ENCODE measurements at regions not wholly inside any gene's neighbourhood (a gene's known extent, or its start where the extent isn't known, plus 50 kb on each side); places are given as distances from the start of the nearest gene placed in this dataset.
A peak's percentile ranks its signal among the peaks of the same experiment; 100 is the strongest.

DNA sequence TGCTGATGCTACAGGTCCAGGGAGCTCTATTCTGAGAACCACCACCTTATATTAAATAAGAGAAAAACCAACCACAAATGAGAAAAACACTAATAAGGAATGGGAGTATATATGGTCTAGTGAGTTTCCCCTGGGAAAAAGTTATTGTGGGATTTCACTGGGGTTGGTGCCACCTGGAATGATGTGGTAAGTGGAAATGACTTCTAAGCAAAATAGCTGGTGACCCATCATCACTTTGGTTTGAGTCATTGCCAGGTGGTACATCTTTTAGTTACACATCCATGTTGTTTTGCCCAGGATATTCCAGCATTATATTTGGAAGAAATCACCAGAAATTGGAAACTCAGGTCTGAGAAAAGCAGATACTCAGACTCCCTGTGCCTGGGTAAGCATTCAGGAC lies 437.3 kb downstream of the DTWD2 start:
- ChIA-PET POLR2A (interaction anchor here (0.6 kb wide), 1 partner anchor 21 kb away, joined by 3 read pairs; no protein-coding TSS in a partner anchor), CTCF (interaction anchor here (0.8 kb wide), 1 partner anchor 241 kb away, joined by 3 read pairs; no protein-coding TSS in a partner anchor)
- H3K36me3 Mint-ChIP-seq (ENCODE audit: insufficient read depth, unreplicated experiment), result no peaks in the 10 kb centered on the region
- peaks cover 16% of the 10 kb centered on the region for H3K4me1 Mint-ChIP-seq (ENCODE audit: insufficient read depth, unreplicated experiment)
- no TSS peak for BruUV-seq (replicated peaks)
- H3K27me3 Mint-ChIP-seq (ENCODE audit: insufficient read depth, unreplicated experiment), result no peaks in the 10 kb centered on the region
- DNase-seq (ENCODE audit: unreplicated experiment), result peak; percentile 16
- no peak overlapping the region for H3K4me3 Mint-ChIP-seq (ENCODE audit: unreplicated experiment)
- intact Hi-C loops (cut with micrococcal nuclease), result no loop called here
- TF ChIP-seq, protein P1, sequence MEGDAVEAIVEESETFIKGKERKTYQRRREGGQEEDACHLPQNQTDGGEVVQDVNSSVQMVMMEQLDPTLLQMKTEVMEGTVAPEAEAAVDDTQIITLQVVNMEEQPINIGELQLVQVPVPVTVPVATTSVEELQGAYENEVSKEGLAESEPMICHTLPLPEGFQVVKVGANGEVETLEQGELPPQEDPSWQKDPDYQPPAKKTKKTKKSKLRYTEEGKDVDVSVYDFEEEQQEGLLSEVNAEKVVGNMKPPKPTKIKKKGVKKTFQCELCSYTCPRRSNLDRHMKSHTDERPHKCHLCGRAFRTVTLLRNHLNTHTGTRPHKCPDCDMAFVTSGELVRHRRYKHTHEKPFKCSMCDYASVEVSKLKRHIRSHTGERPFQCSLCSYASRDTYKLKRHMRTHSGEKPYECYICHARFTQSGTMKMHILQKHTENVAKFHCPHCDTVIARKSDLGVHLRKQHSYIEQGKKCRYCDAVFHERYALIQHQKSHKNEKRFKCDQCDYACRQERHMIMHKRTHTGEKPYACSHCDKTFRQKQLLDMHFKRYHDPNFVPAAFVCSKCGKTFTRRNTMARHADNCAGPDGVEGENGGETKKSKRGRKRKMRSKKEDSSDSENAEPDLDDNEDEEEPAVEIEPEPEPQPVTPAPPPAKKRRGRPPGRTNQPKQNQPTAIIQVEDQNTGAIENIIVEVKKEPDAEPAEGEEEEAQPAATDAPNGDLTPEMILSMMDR (IDR thresholded peaks at IDR 0.05; ENCODE audit: unreplicated experiment), result no peak
- no peaks in the 10 kb centered on the region for H3K9me3 Mint-ChIP-seq (ENCODE audit: unreplicated experiment)
- no peak overlapping the region for H3K27ac Mint-ChIP-seq (ENCODE audit: low read depth, unreplicated experiment)

DNA sequence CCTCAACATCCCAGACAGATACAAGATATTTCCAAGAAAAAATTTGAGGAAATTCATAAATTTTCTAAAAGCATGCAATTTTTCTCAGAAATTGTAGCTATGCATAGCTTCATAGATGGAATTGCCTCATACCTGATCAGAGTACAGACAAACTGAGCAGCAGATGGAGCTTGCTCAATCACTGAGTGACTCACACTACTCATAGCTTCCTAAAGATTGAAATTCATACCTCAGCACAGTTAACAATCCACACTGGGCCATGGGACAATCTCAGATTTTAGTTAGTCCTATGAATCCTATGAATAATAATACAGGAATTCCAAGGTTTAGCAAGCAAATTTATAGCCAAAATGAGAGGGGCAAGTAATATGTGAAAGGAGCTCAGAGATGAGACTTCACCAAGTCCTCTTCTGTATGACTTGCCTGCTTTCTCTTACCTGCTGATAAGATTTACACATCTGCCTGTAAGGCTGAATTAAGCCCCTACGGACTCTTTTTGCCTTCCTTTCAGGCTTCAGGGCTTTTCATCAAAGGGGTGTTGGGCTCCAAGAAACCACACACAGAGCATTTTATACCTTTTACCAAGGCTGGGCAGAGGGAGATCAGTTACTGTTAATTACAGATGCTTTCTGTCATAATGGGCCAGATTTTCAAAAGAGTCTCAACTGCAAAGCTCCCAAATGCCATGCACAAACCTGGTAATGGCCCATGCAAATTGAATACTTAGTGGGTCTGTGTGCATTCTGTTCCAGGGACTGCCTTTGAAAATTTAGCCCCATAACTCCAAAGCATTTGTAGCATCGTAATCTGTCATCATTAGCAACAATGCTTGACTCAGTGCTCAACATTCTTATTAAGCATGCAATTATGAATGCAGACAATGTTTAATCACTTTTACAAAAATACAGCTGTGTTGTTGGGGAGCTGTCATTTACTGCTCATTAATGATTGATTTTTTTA lies 439.3 kb downstream of the DTWD2 start:
- no TSS peak for BruUV-seq (replicated peaks)
- peak; percentile 85 for DNase-seq (ENCODE audit: unreplicated experiment)
- Mint-ChIP-seq H3K9me3 (ENCODE audit: unreplicated experiment) (no peaks in the 10 kb centered on the region), H3K36me3 (ENCODE audit: insufficient read depth, unreplicated experiment) (no peaks in the 10 kb centered on the region), H3K27me3 (ENCODE audit: insufficient read depth, unreplicated experiment) (no peaks in the 10 kb centered on the region), H3K4me1 (ENCODE audit: insufficient read depth, unreplicated experiment) (peaks cover 16% of the 10 kb centered on the region), H3K4me3 (ENCODE audit: unreplicated experiment) (no peak overlapping the region), H3K27ac (ENCODE audit: low read depth, unreplicated experiment) (peak overlapping the region; percentile 14)
- CTCF ChIA-PET, result interaction anchor here (0.5 to 1.6 kb wide), 2 partner anchors 11 to 16 kb away, joined by 3 to 5 read pairs; no protein-coding TSS in a partner anchor
- POLR2A ChIA-PET, result interaction anchor here (1.2 kb wide), 1 partner anchor 12 kb away, joined by 5 read pairs; no protein-coding TSS in a partner anchor
- TF ChIP-seq, protein P1 (IDR thresholded peaks at IDR 0.05; ENCODE audit: unreplicated experiment), result no peak
- intact Hi-C loops (cut with micrococcal nuclease), result no loop called here

DNA sequence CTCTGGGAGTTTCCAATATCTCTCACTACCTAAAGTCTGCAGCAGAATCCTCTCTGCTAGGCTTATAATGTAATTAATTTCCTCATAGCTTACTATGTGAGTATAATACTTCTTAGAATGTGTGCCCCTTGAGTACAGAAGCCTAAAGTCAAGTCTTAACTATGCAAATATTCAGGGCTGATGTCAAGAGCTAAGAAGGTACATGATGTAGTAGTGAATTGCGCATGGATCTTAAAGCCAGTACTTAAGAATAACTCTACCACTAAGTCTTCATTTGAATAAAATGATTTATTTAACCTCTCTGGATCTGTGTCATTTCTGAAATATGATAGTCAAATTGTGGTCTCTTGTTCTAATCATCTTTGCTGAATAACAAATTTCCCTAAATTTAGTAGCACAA lies 442.9 kb downstream of the DTWD2 start:
- DNase-seq (ENCODE audit: unreplicated experiment), result no peak
- Mint-ChIP-seq H3K27ac (ENCODE audit: low read depth, unreplicated experiment) (no peak overlapping the region), H3K4me3 (ENCODE audit: unreplicated experiment) (no peak overlapping the region), H3K36me3 (ENCODE audit: insufficient read depth, unreplicated experiment) (no peaks in the 10 kb centered on the region), H3K4me1 (ENCODE audit: insufficient read depth, unreplicated experiment) (peaks cover 10% of the 10 kb centered on the region), H3K9me3 (ENCODE audit: unreplicated experiment) (no peaks in the 10 kb centered on the region), H3K27me3 (ENCODE audit: insufficient read depth, unreplicated experiment) (no peaks in the 10 kb centered on the region)
- TF ChIP-seq, protein P1 (IDR thresholded peaks at IDR 0.05; ENCODE audit: unreplicated experiment), result no peak
- ChIA-PET POLR2A (interaction anchor here (0.6 kb wide), 1 partner anchor 10 kb away, joined by 3 read pairs; no protein-coding TSS in a partner anchor), CTCF (no interaction called here)
- intact Hi-C loops (cut with micrococcal nuclease), result no loop called here
- no TSS peak for BruUV-seq (replicated peaks)

DNA sequence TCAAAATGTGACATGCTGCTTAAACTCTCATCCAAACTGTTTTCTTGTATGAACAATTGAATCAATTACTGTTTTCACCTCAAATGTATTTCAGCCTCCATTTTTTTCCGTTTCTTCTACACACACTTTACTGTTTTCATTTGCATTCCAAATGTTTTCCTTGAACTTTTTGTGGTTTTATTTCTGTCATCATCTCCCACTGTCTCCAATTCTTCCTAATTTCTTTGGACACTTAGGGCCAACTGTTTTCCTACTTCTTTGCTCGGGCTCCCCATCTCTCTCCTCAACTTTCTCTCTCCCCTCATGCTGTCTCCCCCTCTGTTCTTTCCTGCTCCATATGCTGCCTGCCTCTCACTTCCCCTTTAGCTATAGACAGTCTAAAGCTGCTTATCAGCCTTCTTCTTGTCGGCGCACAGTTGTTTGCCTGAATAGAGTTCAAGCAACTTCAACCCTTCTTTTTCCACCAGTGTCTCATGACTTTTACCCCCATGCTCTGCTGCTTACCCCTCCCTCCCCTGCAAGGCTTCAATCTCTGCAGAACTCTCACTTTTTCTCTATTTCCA lies 443.4 kb downstream of the DTWD2 start:
- Mint-ChIP-seq H3K4me1 (ENCODE audit: insufficient read depth, unreplicated experiment) (peaks cover 10% of the 10 kb centered on the region), H3K27me3 (ENCODE audit: insufficient read depth, unreplicated experiment) (no peaks in the 10 kb centered on the region), H3K36me3 (ENCODE audit: insufficient read depth, unreplicated experiment) (no peaks in the 10 kb centered on the region), H3K9me3 (ENCODE audit: unreplicated experiment) (no peaks in the 10 kb centered on the region), H3K4me3 (ENCODE audit: unreplicated experiment) (no peak overlapping the region), H3K27ac (ENCODE audit: low read depth, unreplicated experiment) (no peak overlapping the region)
- ChIA-PET POLR2A (interaction anchor here (0.6 kb wide), 1 partner anchor 11 kb away, joined by 3 read pairs; no protein-coding TSS in a partner anchor), CTCF (no interaction called here)
- intact Hi-C loops (cut with micrococcal nuclease), result no loop called here
- no peak for DNase-seq (ENCODE audit: unreplicated experiment)
- BruUV-seq (replicated peaks), result no TSS peak
- TF ChIP-seq, protein P1 (IDR thresholded peaks at IDR 0.05; ENCODE audit: unreplicated experiment), result no peak
